ENCODE measurements at regions not wholly inside any gene's neighbourhood (a gene's known extent, or its start where the extent isn't known, plus 50 kb on each side); places are given as distances from the start of the nearest gene placed in this dataset.
"Not testable (repeated sequence)": the region's sequence is repeated elsewhere in the genome, so short reads cannot be mapped to it uniquely, and the experiment has no call there.

DNA sequence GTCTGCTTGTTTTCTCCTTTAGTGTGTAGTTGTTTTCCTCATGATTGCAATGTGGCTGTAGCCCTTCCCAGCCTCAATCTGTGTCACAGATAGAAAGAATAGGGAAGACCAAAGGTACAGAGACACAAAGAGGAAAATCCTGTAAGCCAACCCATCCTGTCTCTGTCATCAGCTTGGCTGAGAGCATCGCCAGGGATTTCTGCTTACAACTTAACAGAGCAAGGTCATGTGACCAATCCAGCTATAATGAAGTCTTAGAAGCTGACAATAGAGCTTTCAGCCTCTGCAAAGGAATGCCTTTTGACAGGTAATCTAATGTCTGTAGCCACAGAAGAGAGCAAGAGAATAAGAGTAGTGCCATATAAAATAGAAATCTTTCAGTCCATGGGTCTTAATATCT lies 1598.0 kb upstream of the AGA start:
- DNase-seq = no peak

DNA sequence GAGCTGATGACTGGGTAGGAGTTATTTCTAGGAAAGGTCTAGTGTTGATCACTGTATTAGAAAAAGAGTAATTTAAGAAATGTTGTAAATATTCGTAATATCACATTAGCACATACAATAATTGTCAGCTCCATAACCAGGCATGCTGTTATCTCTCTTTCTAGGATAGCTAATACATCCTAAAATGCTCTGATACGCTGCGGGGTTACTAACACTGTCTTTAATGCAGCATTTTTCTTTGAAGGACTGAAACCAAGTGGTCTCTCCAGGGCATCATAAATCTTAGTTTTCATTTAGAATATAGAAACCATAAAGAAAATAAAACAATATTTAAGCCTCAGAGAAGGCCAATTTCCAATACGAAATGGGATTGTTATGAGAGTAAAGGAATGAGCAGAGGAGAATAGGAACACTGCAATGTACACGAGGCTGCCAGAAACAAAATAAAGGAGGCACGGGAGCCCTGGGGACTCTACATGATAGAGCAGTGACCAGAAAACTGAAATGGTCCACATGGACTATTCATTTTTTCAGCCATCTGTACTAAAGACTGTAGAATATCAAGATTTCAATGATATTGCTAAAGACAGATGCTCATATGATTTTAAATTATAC lies 1606.7 kb upstream of the AGA start:
- DNase-seq = no peak

DNA sequence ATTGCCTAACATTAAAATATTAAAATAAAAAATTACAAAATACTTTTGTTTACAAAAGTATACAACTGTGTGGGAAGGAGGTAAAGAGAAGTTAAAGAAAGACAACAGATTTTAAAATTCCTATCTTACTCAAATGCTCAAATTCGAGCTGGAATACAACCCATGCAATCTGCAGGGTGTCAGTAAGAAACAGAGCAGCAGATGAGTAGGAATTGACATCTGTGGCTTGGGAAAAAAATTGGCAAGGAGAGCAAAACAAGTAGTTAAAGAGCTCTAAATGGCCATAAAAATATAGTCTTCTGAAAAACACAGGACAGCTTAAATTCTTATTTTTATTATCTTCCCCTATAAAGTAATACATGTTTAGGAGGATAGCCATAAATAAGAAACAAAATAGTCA lies 1609.0 kb upstream of the AGA start:
- no peak for DNase-seq

DNA sequence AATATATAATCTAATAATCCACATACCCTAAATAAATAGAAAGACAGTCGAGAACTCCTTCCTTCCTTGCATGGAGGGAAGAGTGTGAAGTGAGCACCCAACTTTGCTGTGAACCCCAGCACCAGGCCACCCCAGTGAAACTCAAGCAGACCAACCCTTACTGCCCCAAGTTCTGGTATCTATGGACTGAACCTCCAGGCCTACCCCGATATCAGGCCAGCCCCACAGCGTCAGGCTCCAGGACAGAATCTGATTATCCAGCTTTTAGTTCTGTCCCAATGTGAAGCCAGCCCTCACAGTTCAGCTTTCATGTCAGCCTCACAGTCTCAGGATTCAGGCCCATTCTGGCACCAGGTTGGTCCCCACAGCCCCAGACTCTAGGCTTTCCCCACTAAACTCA lies 1617.2 kb upstream of the AGA start:
- DNase-seq = no peak

DNA sequence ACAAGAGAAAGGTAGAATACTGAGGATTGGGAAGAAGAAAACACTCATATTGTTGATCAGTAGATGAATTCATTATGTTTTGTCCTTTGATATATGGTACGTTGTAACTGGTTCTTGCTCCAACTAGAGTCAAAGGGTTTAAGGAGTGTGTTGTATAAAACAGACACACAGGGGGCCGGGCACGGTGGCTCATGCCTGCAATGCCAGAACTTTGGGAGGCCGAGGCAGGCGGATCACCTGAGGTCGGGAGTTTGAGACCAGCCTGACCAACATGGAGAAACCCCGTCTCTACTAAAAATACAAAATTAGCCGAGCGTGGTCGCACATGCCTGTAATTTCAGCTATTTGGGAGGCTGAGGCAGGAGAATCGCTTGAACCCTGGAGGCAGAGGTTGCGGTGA lies 1624.0 kb upstream of the AGA start:
- DNase-seq = not testable (repeated sequence)

DNA sequence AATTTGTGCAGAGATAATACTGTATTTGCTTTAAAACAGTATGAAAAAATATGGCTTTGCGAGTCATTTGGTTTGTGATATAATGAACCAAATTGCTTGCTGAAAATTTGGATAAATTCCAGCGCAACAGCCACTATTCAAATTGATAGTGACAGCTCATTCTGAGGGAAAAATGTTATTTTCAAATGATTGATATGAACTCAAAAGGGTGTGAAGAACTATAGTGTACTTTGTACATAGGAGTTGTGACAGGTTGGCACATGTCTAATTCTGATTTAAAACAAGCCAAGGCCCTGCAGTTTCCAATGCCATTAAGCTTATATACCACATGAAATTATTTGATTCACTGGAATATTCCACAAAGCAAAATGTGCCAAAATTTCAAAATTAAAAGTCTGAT lies 1628.9 kb upstream of the AGA start:
- no peak for DNase-seq

DNA sequence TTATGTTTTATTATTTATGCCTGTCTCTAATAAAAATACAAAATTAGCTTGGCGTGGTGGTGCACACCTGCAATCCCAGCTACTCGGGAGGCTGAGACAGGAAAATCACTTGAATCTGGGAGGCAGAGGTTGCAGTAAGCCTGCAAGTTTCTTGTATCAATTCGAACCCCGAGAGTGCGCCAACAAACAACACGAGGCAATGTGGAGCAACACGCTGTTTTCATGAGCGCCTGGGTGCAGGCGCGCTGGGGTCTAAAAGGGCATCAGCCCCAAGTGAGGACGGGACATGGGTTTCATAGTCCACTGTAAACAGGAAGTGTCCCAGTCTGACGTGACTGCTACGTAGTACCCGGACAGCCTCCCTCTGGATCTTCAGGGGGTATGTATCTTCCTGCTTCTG lies 1634.6 kb upstream of the AGA start:
- no peak for DNase-seq

DNA sequence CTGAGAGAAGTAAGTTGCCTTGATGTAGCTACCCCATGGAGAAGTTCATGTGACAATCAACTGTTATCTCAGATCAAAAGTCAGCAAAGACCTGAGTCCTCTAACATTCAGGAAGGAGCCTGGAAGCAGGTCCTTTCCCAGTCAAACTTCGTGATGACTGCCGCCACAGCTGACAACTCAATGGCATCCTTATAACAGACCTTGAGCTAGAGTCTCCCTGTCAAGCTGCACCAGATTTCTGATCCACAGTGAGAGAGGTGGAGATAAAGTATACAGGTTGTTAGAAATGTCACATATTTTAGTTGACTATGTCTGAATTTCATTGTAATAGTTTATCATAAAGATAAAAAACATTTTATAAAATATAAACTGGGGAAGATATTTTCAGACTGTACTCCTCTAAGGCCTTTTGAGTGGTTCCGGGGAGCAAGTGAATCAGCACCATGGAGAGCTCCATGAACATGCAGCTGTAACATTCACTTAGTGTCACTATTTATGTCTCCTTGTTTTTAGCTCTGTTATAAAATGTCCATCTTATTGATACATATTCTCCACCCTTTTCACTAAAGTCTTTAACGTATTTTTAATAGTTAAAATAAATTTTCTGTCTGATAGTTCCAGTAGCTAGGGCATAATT lies 1653.5 kb upstream of the AGA start:
- no peak for DNase-seq

DNA sequence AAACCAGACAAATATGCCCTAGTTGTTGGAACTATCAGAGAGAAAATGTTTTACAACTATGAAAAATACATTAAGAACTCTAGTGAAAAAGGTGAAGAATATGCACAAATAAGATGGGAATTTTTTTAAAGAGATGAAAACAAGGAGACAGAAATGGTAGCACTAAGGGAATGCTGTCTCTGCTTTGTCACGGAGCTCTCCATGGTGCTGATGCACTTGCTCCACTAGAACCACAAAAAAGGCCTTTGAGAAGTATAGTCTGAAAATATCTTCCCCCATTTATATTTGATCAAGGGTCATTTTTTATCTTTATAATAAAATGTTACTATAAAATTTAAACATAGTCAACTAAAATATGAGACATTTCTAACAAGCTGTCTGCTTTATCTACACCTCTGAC lies 1655.5 kb upstream of the AGA start:
- no peak for DNase-seq

DNA sequence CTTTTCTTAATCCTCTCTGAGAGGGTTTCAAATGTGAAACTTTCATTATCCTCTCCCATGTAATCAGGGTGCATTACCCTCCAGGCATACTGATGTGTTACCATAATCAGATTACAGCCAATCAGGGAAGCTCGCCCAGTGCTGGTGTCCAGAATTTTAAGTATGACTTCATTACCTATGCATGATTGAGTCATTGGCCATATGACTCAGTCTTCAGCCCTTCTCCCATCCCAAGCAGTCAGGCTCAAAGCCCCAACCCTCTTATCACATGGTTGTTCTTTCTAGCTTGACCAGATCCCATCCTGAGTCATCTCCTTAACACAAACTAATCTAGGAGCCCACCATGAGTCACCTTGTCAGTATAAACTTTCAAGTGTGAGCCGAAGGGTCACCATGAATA lies 1668.1 kb upstream of the AGA start:
- DNase-seq = no peak

DNA sequence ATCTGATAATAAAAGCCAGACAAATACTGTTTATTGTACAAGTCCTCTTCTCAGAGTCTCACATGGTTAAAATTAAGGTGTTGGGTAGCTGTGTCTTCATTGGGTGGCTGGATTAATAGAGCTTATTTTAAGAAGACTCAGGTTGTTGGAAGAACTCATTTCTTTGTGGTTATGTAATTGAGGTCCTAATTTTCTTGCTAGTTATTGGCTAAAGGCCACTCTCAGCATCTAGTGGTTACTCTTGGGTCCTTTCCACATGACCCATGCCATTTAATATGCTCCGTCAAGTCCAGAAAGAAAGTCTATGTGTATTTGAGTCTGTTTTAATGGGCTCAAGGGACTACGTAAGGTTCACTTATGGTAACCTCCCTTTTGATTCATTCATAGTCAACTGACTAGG lies 1668.6 kb upstream of the AGA start:
- no peak for DNase-seq

DNA sequence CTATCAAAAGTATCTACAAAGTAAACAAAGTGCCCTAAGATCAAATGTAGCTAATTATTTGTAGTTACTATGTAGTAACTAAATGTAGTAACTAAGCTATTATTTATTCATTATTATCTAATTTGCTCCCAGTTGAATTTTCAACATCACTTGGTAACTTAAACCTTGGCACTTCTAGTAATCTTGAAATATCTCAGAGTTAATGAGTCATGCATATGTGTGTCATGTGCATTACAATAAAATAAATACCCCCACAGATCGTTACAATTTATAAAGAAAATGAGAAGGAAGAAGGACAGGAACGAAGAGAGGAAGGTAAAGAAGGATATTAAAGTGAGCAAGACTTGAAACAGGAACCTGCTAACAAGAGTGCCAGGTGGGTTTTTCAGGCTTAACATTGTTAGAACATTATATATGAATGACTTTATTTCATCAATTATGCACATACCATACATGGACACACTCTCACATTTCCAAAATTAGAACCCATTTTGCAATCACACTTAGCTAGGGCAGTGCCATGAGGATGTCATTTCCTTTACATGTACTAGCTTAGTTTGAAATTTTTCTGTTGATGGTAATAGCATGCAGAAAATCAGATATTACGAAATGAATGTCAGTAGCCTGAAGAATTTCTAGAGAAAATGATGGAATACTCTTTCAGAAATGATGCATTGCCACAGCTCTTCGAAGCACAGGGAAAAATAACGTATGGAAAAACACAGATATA lies 1670.4 kb upstream of the AGA start:
- DNase-seq = no peak

DNA sequence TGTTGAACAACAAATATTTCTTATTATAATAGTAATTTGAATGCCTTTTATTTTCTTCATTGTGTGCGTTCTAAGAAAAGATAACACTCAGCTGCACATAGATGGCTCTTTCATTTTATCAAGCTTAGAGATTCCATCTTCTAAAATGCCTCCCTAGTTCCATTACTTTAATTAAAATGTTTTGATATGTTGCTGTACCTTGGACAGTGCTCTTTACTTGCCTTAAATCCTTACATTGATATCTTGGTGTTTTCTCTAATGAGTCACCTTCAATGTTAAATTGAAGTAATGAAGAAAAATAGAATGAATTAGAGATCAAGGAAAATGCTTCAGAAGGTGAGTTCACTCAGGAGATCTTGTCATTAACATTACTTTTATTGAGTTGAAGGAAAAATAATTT lies 1672.4 kb upstream of the AGA start:
- no peak for DNase-seq

DNA sequence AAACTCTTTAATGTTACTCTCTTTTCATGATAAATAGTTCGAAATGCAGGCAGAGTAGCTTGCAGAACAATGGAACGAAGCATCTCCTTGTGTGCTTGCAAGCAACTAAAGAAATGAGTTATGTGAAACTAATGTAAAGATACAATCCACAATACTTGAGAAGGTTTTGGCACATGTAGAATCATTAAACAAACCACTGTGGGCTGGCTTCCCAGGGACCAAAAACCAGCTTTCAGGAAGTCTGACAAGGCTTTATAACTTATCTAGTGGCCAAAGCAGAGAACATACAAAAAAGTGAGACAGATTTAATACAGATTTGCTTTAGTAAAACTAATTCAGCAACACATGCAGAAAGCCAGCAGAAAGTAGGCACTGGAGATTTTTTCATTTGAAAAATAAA lies 1673.8 kb upstream of the AGA start:
- DNase-seq = no peak

DNA sequence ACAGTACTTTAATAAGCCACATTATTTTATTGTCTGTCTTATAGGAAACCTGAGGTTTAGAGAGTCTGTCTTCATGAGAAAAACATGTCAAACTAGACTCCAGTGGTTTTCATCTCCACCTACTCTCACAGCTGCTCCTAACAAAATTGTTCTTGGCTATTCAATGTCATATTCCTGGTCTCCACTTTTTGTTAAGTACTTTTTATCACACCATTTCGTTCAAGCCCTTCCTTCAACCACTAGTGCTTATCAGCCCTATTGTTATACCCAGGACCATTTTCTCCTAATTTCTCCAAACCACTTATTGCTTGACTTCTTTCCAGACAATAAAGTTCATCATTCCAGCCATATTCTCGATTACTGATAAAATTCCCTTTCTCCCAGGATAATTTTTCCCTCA lies 1674.3 kb upstream of the AGA start:
- DNase-seq = no peak

DNA sequence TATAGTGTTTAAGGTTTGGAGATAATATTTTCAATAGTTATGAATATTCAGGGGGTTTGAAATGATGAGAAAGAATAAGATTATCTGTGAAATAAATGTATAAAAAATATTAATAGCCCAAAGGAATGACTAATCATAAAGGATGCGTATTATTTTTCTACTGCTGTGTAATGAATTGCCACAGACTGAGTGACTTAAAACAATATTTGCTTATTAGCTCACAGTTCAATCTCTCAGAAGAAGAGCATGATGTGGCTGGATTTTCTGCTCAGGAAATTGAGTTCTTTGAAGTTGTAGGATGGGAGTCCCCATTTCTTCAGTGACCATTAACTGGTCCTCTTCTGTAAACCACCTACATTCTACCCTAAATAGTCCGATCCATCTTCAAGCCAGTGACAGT lies 1680.8 kb upstream of the AGA start:
- no peak for DNase-seq

DNA sequence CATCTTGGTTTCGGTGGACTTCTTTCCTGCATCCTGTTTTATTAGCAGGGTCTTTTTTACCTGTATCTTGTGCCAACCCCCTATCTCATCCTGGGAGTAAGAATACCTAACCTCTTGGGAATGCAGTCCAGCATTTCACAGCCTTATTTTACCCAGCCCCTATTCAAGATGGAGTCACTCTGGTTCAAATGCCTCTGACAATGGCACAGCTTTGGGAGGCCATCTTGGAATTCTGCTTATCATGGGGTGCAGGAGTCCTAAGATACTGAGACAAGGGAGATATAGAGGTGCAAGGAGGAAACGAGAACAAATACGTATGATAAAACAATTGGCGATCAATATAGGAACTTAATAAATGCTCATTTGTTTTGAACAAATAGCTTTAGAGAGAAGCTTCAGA lies 1682.2 kb upstream of the AGA start:
- no peak for DNase-seq

DNA sequence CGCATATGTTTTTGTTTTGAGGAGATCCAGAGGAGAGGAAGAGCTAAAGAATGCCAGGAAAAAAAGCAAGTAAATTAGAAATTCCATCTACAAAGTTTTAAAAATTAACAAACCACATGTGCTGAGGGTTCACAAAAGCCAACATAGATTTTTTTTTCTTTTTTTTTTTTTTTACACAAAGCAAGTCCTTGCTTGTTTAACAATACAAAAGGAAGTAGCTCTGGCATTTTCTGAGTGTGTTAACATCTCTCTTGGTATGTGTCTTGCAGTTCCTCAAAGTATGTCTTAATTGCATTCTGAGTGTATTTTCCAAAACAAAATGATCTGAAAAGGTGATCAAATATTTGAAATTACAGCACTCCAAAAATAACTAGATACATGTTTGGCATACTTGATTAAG lies 1682.7 kb upstream of the AGA start:
- DNase-seq = no peak

DNA sequence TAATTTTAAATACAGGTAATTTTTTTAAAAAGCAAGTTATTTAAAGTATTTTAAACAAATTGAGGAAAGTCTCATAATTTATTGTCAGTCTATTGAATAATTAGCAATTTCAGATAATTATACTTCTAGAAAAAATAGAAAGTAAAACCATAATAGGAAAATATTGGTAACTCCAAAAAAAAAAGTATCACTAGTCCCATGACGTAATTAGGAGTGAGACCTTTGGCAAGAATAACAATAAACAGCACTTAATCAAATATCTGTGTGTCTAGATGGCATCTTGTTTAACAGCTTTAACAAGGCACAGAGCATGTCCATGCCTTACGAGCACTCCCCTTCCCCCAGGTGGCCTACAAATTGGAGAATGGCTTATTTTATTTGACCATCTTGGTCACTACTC lies 1683.6 kb upstream of the AGA start:
- no peak for DNase-seq

DNA sequence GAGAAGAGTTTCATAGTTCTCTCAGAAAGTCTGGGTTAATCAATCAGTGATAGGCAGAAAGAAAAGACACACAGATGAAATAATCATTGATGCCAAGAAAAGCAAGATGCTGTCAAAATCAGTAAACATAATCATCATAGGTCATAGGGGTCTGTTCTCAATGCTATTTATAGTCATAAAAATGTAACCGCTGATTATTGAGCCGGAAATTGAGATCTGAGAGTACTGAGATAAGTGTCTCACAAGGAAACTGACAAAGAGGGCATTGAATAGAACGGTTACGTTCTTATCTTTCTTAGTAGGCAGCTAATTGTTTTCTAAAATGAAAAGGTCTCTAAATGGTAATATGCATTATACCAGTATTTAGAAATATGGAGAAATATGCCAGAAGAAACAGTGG lies 1686.1 kb upstream of the AGA start:
- DNase-seq = no peak

DNA sequence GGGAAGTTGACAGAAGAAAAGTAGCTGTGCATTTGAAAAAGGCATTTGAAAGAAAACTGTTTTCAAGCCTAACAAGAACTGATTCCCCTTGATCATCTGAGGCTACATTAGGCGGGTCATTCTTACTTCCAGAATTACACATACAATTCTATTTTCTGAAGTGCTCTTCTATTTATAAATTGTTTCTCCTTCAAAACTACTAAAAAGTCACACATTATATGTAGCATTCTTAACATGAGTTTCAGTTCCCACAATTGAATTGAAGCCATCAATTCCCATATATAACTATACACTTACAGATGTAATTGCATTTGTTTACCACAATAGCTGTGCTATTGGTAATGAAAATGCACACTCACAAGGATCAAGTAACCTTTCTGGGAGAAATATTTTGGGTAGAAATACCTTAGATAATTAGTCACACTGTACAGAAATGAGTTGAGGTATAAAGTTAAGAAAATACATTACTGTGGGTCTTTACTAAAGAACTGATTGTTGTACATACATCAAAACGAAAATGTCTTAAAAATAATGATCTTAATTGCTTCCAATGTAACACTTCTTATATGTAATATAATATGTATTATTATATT lies 1688.0 kb upstream of the AGA start:
- no peak for DNase-seq

DNA sequence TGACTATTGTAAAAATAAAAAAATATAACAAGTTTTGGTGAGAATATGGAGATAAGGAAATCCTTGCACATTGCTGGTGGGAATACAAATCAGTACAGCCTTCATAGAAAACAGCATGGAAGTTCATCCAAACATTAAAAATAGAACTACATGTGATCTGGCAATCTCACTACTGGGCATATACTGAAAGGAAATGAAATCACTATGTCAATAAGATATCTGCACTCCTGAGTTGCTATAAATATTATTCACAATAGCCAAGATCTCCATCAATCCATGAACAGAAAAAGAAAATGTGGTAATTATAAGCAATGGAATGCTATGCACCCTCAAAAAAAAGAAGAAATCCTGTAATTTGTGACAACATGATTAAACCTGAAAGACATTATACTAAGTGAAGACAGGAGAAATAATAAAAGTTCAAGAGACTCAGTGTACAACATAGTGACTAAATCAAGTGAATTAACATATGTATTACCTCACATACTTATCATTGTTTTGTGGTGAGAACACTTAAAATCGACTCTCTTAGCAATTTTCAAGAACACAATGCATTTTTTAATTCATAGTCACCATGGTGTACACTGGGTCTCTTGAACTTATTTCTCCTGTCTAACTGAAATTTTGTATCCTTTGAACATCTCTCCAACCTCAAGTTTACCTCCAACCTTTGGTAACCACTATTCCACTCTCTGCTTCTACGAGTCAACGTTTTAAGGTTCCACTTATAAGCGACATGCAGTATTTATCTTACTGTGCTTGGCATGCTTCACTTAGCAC lies 1703.7 kb upstream of the AGA start:
- no peak for DNase-seq

DNA sequence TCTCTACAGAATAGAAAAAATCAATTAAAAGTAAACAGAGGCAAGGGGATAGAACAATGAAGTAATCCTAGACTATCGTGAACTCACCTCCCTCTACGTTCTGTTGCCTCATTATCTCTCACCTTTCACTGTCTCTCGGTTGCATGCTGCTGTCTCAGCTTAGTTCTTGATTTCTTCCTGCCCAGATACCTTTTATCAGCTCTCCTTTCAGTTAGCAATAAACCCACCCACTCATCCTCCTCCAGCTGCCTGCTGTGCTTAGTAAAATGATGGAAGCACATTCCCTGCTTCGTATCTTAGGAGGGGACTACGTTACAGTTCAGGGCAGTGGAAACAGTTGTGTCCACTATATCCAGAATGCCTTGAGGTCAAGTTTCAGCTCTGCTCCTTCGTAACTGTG lies 1709.5 kb upstream of the AGA start:
- DNase-seq = no peak
